ENCODE measurements at regions not wholly inside any gene's neighbourhood (a gene's known extent, or its start where the extent isn't known, plus 50 kb on each side); places are given as distances from the start of the nearest gene placed in this dataset.

GRCh38 chr7:131097662-131098376, 229.9 kb upstream of the MKLN1 start:
- TF ChIP-seq CTCF (IDR thresholded peaks at IDR 0.05): no peak
- ATAC-seq (ENCODE audit: low FRiP score): no peak
- no peak for DNase-seq (ENCODE audit: low spot score)

- ATAC-seq (ENCODE audit: low FRiP score): no peak
- DNase-seq (ENCODE audit: low spot score): no peak
- no peak for TF ChIP-seq CTCF (IDR thresholded peaks at IDR 0.05)
Observed at GRCh38 chr7:131098527-131098926, 229.1 kb upstream of the MKLN1 start.

- TF ChIP-seq CTCF (IDR thresholded peaks at IDR 0.05): no peak
- DNase-seq (ENCODE audit: low spot score) (no peak), ATAC-seq (ENCODE audit: low FRiP score) (no peak)
Observed at GRCh38 chr7:131100357-131101054, 227.2 kb upstream of the MKLN1 start.

GRCh38 chr7:131103997-131104396, 223.7 kb upstream of the MKLN1 start:
- no peak for TF ChIP-seq CTCF (IDR thresholded peaks at IDR 0.05)
- DNase-seq (ENCODE audit: low spot score) (no peak), ATAC-seq (ENCODE audit: low FRiP score) (peak; percentile 16)

GRCh38 chr7:131104596-131105293, 222.9 kb upstream of the MKLN1 start:
- no peak for DNase-seq (ENCODE audit: low spot score)
- ATAC-seq (ENCODE audit: low FRiP score): no peak
- TF ChIP-seq CTCF (IDR thresholded peaks at IDR 0.05): no peak

- no peak for TF ChIP-seq CTCF (IDR thresholded peaks at IDR 0.05)
- ATAC-seq (ENCODE audit: low FRiP score) (peak; percentile 10), DNase-seq (ENCODE audit: low spot score) (no peak)
Observed at GRCh38 chr7:131105294-131105798, 222.3 kb upstream of the MKLN1 start.

Data from omental fat pad (tissue), 3 donors.